ENCODE measurements at regions not wholly inside any gene's neighbourhood (a gene's known extent, or its start where the extent isn't known, plus 50 kb on each side); places are given as distances from the start of the nearest gene placed in this dataset.

DNA sequence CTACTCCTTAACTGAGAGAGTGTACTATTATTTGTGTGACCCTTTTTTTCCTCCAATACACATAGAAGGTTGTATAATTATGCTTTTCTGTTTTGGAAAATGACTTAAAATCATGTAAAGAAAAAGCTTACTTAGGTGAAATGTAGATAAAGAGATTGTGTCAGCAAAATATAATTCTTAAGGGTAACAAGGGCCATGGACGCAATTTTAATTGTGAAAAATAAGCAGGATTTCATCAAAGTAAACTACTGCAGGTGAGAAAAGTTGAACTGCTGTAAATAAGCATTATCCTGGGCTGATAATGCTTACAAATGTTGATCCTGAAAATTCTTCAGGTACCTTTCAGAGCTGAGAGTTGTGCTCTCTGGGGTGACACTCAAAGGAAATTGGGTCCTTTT, 141.5 kb downstream of the RPIA start:
- DNase-seq (ENCODE audit: low spot score) = no peak

DNA sequence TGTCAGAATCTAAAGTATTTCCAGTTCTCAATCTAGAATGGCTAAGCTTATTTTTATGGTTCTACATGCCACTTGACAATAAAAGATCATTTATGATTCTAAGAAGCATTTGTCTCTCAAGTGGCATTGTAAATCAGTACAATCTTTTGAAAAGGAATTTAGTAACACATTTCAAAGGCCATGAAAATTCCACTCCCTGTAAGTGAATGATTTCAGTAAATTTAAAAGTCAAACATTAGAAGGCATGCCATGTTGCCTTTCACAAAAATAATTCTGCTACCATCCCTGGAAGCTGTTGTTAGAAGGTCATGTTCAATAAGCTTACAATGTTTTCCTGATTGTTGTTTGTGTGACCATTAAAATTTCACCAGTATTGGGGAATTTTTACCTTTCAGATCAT, 142.9 kb downstream of the RPIA start:
- DNase-seq (ENCODE audit: low spot score) = no peak

DNA sequence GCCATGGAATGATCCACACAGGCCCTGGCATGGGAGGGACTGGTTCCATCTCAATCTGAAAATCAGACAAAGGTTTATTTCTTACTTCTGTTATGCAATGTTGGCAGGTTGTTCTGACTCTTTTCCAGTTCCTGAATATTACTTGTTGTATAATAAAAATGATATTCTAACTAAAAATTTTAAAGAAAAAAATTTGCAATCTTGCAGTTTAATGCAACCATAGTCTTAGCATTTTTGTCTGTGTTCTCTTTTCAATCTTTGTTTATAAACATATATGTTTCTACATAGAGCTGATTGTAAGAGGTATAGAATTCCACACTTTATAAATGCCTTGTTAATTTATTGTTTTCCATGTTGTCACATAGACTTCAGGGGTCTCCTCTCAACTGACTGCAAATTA, 143.4 kb downstream of the RPIA start:
- DNase-seq (ENCODE audit: low spot score) = no peak

DNA sequence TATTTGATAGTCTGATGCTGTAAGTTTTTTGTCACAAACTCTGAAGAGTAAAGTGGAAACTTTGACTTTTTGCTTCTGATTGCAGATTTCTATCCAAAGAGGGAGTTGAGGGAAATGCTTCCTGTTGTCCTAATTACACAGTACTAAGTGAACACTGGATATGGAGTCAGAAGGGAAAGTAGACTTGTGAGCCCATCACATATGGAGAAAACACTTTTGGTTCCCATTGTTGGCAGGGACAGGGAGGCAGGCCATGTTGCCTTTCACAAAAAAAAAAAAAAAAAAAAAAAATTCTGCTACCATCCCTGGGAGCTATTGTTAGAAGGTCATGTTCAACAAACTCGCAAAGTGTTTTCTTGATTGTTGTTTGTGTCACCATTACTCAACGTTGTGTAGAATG, 144.3 kb downstream of the RPIA start:
- no peak for DNase-seq (ENCODE audit: low spot score)

DNA sequence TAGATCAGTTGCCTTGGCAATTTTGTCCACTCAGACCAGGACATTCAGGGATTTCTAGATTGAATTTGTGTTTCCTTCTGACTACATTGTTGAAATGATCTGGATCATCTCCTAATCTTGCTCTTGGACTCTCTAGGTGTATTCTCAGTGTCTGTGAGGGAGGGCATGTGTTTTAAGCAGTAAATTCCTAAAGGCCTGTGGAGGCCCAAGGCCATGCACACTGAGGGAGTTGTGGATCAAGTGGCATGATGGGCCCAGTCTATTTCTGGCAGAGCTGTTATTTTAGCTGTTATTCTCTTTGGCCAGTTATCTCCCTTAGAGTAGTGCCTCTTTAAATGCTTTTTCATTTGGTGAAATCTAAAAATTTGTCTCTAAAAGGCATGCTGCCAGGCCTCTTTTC, 144.9 kb downstream of the RPIA start:
- DNase-seq (ENCODE audit: low spot score) = no peak

DNA sequence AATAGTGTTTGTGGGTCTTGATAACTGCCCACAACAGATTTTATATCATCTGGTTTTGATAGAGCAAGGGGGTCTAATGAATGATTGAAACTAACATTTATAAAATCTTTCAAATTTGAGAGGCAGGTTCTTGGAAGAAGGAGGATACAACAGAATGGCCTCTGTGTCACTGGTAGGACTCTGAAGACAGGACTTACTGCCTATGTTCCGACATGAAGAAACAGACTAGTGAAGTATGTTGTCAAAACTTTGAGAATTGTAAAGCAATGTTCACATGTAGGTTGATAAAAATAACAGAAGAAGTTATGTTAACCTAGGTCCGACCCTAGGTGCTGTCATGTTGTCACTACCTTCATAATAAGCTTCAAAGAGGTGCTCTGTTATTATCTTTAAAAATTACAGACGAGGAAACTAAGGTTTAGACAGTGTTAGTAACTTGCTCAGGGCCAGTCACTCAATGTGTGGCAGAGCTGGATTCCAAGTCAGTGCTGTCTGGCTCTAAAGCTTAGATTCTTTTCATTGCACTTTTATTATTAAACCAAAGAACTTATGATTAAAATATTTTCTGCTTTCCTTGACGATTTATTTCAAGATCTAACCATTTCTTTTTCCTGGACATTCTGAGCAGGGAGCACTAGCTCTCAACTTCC, 146.2 kb downstream of the RPIA start:
- no peak for DNase-seq (ENCODE audit: low spot score)

DNA sequence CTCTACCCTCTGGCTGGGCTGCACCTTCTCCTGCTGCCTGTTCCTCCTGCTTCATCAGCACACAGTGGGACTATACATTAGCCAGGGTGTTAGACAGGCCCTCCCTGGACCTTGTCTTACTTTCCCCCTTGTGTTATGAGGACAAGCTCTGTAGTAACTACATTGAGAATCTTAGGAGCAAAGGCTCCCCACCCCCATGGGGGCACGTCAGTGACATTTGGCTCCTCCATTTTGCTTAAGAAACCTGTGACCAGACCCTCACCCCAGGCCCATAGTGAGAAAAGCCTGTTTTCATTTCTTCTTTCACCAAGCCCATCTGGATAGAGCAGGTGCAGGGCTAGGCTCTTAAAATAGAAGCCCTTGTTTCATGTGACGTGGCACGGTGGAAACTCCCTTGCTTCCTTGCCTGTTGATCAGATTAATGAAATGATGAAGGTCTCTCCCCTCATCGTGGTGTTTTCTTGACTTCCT, 146.7 kb downstream of the RPIA start:
- DNase-seq (ENCODE audit: low spot score) = peak; percentile 53

DNA sequence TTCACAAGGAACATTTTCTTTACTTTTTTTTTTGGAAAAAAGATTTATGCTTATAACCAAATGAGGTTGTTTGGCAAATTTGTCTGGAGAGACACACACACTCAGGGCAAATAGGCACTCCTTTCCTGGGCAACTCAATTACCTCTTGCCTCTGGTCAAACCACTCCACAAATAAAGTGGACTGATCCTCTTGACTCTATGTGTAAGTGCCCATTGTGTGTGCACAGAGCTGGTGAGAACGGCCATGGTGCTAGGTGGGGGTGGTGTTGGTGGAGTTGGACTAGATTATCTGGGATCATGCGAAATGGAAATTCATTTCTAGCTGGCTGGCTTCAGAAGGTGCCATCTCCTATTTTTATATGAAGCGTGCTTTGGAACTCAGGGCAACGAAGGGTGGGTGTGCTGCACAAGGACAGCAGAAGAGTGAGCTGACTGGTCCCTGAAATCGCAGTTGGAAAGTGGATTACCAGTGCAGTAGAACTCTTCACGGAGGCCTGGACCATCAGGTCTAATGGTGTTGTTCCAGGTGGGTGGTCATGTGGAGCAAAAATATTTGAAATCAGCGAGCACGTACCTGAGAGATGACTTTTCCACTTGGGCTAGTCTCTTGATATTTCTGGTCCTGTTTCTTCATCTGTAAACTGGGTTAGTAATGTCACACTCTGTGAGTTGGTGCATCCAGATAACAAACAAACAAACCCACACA, 149.9 kb downstream of the RPIA start:
- no peak for DNase-seq (ENCODE audit: low spot score)

DNA sequence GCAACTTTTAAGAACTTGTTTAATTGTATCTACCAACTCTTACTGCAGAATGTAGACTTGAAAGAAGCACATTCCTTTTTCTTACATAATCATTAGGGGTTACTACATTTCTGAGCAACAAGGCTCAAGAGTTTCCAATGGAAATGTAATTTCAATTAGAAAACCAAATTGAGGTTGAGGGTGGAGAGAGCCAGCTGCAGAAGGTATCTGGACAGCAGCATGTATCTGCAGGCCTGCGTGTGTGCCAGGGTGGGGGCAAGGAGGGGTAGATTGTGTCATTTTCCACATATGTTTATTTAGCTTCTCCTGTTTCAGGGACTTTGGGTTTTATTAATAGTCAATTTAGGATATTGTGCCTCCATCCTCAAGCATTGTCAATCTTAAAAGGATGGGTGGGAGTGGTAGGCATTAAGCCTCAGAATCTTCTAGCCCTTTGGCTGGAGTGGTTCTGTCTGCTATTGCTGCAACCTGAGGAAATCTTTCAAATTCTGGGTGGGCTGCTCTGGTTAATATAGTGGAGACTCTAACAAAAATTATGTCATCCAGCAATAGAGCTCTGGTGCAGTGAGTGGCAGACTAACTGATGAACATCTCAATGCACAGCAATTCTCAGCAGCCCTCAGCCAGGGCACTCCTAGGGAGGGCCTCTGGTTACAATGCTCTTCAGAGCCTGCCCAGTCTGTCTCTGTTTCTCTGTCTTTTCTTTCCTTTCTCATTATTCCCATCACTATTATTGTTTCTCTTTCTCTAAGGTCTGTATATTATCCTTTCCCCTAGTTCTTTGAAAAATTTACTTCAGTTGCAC, 151.4 kb downstream of the RPIA start:
- DNase-seq (ENCODE audit: low spot score) = no peak

DNA sequence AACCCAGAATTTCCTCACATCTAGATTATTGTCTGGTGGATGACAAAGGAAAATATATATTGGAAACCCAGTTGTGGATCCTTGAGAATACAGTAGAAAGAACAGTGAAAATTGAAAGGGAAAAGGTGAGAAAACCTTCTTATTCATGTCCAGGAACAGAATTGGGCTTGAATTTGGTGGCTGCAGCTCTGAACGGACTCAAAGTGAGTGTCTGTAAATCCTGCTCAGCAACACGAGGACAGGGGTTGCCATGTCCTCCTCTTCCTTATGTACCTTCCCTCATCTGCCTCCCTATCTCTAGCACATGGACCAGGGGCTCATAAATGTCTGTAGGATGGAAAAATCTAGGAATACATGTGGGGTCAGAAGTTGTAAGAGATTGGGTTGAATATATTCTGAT, 152.2 kb downstream of the RPIA start:
- no peak for DNase-seq (ENCODE audit: low spot score)

DNA sequence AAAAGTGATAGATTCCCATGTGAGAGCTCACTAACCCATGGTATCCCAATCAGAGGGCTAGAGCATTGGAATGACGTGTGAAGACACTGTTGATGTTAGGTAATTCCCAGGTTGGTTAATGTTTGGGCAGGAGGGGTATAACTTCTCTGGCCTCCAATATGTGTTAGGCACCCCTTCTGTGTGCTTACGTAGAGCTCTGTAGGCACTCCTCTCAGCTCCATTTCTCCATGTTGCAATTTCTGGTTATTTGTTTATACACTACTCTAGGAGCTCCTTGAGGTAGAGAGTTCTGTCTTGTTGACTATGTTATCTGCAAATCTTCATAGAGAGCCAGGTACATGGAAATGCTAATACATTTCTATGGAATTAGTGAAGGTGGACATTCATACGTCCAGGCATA, 153.5 kb downstream of the RPIA start:
- no peak for DNase-seq (ENCODE audit: low spot score)

DNA sequence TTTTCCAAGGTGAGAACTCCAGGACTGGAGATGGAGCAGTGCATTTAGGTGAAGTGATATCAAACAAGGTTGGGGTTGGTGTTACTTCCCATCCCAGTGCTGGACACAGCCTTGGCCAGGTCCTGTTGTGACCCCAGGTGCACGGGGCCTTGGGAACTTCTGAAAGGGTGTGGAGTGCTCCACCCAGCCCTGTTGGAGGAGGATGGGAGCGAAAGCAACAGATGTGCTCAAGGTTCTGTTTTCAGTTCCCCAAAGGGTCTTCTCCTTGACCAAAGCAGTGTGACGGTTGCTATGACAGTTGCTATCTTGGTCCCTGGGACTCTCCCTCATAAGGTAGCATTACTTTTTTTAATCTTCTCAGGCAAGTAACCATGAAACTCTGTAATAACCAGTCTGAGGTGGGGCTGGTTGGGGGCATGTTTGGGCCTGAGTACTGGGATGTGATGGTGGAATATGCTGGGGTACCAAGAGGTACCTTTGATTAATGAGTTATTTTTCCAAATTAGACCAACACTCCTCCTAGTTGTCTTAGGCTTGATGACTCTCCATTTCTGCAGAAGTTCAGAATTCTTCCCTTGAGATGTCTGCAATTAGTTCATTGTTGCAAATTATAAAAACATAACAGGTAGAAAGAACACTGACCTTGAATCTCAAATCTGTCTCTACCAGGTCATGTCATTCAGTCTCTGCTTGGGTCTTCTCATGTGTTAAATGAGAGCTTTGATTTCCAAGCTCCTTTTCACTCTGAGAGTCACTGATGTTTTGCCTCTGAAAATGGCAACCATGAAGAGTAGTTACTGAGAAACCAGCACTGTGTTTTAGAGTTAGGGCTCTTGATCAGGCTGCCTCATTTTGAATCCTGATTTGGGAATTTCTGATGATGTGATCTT, 154.5 kb downstream of the RPIA start:
- DNase-seq (ENCODE audit: low spot score) = peak; percentile 45

DNA sequence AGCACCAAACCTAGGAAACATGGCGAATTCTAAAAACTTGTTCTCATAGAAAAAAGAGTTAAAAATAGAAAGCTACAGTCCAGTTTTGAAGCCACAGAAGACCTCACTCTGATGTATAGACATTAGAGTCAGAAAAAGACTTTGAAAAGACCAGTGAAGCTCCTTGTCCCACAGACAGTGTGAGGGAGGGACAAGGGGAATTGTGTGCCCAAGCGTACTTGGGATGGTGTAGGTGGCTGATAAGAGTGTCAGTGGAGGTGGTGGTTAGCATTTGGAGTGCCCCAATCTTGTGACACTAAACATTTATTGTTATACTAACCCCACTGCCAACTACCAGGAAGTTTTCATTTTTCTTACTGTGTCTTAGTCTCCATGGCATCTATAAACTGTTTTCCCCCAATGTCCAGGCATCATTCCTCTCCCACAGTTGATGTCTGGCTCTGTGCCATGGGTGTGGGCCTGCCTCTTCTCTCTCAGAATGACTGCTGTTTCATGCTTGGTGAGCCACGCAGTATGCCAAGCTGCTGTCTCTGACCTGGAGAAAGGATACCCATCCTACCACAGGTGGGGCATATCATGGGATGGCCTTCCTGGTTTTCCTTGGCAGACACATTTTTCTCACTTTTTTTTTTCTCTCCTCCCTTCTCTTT, 161.4 kb downstream of the RPIA start:
- no peak for DNase-seq (ENCODE audit: low spot score)

DNA sequence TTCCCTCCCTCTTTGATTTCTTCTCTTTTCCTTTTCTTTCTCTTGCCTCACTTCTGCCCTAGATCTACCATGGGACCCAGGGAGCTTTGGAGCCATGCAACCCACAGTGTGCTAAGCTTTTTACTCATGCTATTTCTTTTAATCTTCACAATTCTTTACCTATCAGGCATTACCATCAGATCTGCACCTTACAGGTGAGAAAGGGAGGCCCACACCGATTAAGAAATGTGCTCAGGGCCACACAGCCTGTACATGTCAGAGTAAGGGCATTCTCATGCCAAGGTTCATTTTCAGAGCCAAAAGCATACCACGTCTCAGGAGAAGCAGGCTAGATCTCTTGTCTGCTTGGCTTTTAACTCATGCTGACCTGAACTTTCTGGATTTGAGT, 161.9 kb downstream of the RPIA start:
- DNase-seq (ENCODE audit: low spot score) = no peak

DNA sequence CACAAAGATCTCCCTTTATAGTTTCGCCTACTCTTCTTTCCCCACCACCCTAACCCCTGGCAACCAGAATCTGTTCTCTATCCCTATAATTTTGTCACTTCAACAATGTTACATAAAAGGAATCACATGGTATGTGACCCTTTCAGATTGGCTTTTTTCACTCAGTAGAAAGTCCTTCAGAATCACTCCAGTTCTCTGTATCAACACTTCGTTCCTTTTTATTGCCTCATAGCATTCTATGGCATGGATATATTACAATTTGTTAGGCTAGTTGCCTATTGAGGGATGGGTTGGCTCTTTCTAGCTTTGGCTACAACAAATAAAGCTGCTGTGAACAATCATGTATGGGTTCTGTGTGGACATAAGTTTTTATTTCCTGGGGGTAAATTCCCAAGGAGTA, 163.1 kb downstream of the RPIA start:
- no peak for DNase-seq (ENCODE audit: low spot score)

DNA sequence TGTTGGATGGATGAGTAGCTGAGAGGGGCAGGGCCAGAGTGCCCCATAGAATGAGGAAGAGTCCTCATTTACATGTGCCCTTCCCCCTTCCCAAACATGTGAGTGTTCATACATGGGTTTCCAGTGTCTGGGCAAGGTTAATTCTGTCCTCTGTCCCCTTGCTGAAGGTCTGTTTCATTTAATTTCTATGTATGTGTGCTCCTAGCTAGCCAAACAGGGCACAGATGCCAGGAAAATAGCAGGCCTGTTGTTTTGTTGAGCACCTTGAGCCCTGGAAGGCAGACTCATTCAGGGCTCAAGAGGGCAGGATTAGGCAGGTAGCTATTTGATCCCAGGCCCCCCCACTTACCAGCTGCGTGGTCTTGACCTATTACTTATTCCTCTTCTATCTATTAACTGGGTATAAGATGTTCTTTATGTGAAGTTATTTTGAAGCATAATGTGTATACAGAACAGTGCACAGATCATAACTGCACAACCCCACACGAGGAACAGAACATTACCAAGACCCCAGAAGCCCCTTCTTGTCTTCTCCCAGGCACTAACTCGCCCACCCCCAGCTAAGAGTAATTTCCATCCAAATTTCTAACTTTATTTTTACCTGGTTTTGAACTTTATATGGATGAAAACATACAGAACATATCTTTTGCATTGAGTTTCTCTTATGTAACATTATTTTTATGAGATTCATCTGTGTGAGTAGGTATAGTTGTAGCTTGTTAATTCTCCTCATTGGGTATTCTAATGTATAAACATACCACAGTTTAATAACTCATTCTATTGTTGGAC, 164.3 kb downstream of the RPIA start:
- no peak for DNase-seq (ENCODE audit: low spot score)

DNA sequence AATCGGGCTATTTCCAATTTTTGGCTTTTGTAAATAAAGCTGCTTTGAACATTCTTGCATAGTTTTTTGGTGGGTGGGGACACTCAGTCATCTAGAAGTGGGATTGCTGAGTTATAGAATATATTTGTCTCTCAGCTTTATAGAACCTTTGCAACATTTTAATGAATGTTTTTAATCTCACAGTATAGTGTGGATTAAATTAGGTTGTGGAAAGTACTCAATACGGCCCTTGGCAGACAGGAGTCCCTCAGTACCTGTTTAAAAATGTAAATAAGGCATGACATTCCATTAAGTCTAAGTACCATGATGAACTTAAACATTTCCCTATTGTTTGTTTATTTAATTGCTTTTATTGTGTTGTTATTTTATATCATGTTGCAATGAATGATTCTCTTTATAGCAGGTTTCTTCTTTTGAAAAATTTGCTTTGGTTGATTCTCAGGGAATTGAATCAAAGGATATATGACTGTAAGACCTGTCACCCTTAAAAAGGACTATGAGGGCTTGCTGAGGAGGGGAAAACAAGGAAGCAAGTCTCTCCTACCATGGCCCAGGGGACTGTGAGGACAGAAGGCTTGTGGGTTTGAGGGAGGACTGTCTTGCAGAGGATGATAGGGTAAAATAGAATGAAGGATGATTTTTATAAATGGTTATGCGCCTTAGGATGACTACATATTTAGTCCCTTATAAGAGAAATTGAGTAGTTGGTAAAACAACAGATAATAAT, 165.1 kb downstream of the RPIA start:
- DNase-seq (ENCODE audit: low spot score) = no peak

DNA sequence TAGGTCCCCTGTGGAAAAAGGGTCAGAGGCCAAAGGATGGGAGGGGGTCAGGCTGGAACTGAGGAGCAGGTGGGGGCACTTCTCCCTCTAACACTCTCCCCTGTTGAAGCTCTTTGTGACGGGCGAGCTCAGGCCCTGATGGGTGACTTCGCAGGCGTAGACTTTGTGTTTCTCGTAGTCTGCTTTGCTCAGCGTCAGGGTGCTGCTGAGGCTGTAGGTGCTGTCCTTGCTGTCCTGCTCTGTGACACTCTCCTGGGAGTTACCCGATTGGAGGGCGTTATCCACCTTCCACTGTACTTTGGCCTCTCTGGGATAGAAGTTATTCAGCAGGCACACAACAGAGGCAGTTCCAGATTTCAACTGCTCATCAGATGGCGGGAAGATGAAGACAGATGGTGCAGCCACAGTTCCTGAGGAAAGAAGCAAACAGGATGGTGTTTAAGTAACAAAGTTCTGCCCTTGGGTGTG, 165.8 kb downstream of the RPIA start:
- no peak for DNase-seq (ENCODE audit: low spot score)

DNA sequence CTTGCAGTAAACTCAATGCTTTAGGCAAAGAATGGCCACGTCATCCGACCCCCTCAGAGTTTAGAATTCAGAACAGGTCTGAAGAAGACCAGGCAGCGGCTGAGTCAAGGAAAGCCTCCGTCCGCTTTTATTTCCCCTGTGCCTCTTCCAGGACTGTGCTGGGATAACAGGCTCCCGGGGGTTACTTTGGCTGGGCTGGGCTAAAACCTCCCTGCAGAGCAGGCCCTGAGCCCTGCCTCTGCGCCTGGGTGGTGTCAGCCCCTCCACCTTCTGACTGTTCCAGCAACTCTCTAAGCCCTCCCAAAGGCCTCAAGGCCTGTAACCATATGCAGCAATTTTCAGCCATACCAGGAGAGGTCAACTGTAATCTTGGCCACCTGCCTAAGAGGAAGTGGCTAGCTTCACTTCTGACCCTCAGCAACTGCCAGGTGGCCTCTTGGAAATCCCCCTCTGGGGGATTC, 166.5 kb downstream of the RPIA start:
- no peak for DNase-seq (ENCODE audit: low spot score)

DNA sequence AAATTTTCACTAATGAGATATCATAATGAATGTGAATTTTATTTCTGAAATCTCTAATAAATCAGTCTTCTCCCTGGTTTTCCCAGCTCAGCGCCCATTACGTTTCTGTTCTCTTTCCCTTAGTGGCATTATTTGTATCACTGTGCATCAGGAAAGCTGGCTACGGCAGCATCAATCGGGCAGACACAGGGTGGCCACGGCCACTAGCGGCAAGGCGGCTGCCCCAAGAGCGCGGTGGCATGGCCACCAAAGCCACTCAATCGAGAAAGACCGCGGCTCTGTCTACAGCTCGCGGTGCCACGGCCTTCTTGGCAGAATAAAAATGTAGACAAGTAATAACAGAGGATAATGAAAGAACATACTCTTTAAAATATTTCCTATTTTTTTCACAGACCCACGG, 168.0 kb downstream of the RPIA start:
- DNase-seq (ENCODE audit: low spot score) = no peak

Data from germinal center (tissue), 1 donor.